AG09319 (cell line): ENCODE measurements at regions not wholly inside any gene's neighbourhood (a gene's known extent, or its start where the extent isn't known, plus 50 kb on each side); places are given as distances from the start of the nearest gene placed in this dataset.
"Not testable (repeated sequence)": the region's sequence is repeated elsewhere in the genome, so short reads cannot be mapped to it uniquely, and the experiment has no call there.

Source experiments
- DNase-seq: peaks from one replicate; pipeline ENCODE4 v3.0.0-alpha.2; 2010; ENCODE audit warnings: low read depth; ENCODE audit errors: extremely low read depth
- CTCF ChIP-seq: IDR thresholded peaks from 2 replicates; pipeline ENCODE4 v1.5.1; 2011; ENCODE audit warnings: low read depth, mild to moderate bottlenecking, inconsistent platforms, low read length, moderate library complexity

GRCh38 chr3:26011276-26011675 lies 221.4 kb downstream of the OXSM start:
- TF ChIP-seq CTCF = no peak
- DNase-seq = no peak

GRCh38 chr3:26012241-26012745 lies 222.4 kb downstream of the OXSM start:
- TF ChIP-seq CTCF = no peak
- no peak for DNase-seq

GRCh38 chr3:26015752-26016151 lies 225.9 kb downstream of the OXSM start:
- no peak for TF ChIP-seq CTCF
- no peak for DNase-seq

- TF ChIP-seq CTCF = no peak
- DNase-seq = no peak
Observed at GRCh38 chr3:26018889-26019288, 229.0 kb downstream of the OXSM start.

GRCh38 chr3:26024206-26024605 lies 234.3 kb downstream of the OXSM start:
- DNase-seq = not testable (repeated sequence)

- TF ChIP-seq CTCF = no peak
- no peak for DNase-seq
Observed at GRCh38 chr3:26029321-26029720, 239.4 kb downstream of the OXSM start.

- DNase-seq = not testable (repeated sequence)
Observed at GRCh38 chr3:26042126-26042525, 252.2 kb downstream of the OXSM start.

- no peak for DNase-seq
- no peak for TF ChIP-seq CTCF
Observed at GRCh38 chr3:26049951-26050350, 260.1 kb downstream of the OXSM start.

GRCh38 chr3:26050776-26051175 lies 260.9 kb downstream of the OXSM start:
- TF ChIP-seq CTCF = no peak
- no peak for DNase-seq
